ENCODE measurements at regions not wholly inside any gene's neighbourhood (a gene's known extent, or its start where the extent isn't known, plus 50 kb on each side); places are given as distances from the start of the nearest gene placed in this dataset.

DNA sequence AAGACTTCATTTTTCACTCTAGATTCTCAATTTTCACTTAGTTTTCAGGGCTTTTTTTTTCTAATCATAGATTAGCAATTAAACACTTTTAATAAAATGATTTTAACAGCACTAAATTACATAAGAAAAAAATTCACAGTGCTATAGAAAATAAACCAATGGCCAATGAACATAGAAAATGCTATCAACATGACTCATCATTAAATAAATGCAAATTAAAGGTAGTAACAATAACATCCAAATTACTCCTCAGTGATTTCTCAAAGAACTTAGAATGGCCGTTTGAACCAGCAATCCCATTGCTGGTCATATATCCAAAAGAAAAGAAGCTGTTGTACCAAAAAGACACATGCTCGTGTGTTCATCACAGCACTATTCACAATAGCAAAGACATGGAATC is 1058.9 kb downstream of the UQCRFS1 start:
- no peak for TF ChIP-seq RAD21 (IDR thresholded peaks at IDR 0.05; ENCODE audit: low read depth)
- TF ChIP-seq, protein P1, sequence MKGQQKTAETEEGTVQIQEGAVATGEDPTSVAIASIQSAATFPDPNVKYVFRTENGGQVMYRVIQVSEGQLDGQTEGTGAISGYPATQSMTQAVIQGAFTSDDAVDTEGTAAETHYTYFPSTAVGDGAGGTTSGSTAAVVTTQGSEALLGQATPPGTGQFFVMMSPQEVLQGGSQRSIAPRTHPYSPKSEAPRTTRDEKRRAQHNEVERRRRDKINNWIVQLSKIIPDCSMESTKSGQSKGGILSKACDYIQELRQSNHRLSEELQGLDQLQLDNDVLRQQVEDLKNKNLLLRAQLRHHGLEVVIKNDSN (IDR thresholded peaks at IDR 0.05) = no peak
- TF ChIP-seq EGR1 (IDR thresholded peaks at IDR 0.05) = no peak
- no peak for TF ChIP-seq EP300 (IDR thresholded peaks at IDR 0.05; ENCODE audit: borderline replicate concordance)
- no peak for TF ChIP-seq YY1 (IDR thresholded peaks at IDR 0.05; ENCODE audit: low read depth)
- TF ChIP-seq, protein P2, sequence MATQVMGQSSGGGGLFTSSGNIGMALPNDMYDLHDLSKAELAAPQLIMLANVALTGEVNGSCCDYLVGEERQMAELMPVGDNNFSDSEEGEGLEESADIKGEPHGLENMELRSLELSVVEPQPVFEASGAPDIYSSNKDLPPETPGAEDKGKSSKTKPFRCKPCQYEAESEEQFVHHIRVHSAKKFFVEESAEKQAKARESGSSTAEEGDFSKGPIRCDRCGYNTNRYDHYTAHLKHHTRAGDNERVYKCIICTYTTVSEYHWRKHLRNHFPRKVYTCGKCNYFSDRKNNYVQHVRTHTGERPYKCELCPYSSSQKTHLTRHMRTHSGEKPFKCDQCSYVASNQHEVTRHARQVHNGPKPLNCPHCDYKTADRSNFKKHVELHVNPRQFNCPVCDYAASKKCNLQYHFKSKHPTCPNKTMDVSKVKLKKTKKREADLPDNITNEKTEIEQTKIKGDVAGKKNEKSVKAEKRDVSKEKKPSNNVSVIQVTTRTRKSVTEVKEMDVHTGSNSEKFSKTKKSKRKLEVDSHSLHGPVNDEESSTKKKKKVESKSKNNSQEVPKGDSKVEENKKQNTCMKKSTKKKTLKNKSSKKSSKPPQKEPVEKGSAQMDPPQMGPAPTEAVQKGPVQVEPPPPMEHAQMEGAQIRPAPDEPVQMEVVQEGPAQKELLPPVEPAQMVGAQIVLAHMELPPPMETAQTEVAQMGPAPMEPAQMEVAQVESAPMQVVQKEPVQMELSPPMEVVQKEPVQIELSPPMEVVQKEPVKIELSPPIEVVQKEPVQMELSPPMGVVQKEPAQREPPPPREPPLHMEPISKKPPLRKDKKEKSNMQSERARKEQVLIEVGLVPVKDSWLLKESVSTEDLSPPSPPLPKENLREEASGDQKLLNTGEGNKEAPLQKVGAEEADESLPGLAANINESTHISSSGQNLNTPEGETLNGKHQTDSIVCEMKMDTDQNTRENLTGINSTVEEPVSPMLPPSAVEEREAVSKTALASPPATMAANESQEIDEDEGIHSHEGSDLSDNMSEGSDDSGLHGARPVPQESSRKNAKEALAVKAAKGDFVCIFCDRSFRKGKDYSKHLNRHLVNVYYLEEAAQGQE (IDR thresholded peaks at IDR 0.05; ENCODE audit: low read depth) = no peak
- TF ChIP-seq FOXM1 (IDR thresholded peaks at IDR 0.05; ENCODE audit: borderline replicate concordance, low read depth) = no peak

Data from Ishikawa (cell line).